H1 (cell line): ENCODE measurements at regions not wholly inside any gene's neighbourhood (a gene's known extent, or its start where the extent isn't known, plus 50 kb on each side); places are given as distances from the start of the nearest gene placed in this dataset.
"Not testable (repeated sequence)": the region's sequence is repeated elsewhere in the genome, so short reads cannot be mapped to it uniquely, and the experiment has no call there.

Experiments used
- CTCF ChIA-PET: fragments of 300-600 bp; sonication (Branson Sonifier 250); formaldehyde crosslinking; loops from one replicate; lab custom pipeline; 2021; ENCODE audit not compliant: partially characterized antibody; lab: Charles Lee
- POLR2A ChIA-PET: fragments of 300-600 bp; sonication (Branson Sonifier 250); formaldehyde crosslinking; loops from one replicate; lab custom pipeline; 2021; ENCODE audit warnings: inconsistent platforms; ENCODE audit not compliant: partially characterized antibody; lab: Charles Lee
- DNase-seq, 2 experiments: peaks; one replicate each; pipeline versions ENCODE4 v3.0.0 to v3.0.0-alpha.2; 2010 to 2022; ENCODE audit warnings: low spot score in 2 of 2, low read depth in 1 of 2, mixed read lengths in 1 of 2
- FAIRE-seq: peaks from 2 replicates; lab custom pipeline; 2011; peaks lifted over from hg19 to GRCh38; lab: Jason Lieb, UNC
- H2AFZ ChIP-seq: 2 replicates; pipeline ENCODE4 v1.8.1; 2012; ENCODE audit warnings: low read length, inconsistent platforms
- H2AK5ac ChIP-seq: 2 replicates; pipeline ENCODE4 v1.6.1; 2013; ENCODE audit warnings: low read depth, low read length
- H2BK120ac ChIP-seq: replicated peaks from 2 replicates; pipeline ENCODE3; 2013; ENCODE audit warnings: low read depth, low read length, inconsistent platforms
- H2BK12ac ChIP-seq: 2 replicates; pipeline ENCODE4 v1.6.1; 2013; ENCODE audit warnings: low read depth, low read length
- H2BK15ac ChIP-seq: 2 replicates; pipeline ENCODE4 v1.6.1; 2013; ENCODE audit warnings: low read length
- H2BK20ac ChIP-seq: 2 replicates; pipeline ENCODE4 v1.6.1; 2013; ENCODE audit warnings: low read length
- H2BK5ac ChIP-seq: 2 replicates; pipeline ENCODE4 v1.6.1; 2013; ENCODE audit warnings: low read depth, low read length
- H3K14ac ChIP-seq: 2 replicates; pipeline ENCODE4 v1.6.1; 2013; ENCODE audit warnings: inconsistent platforms; ENCODE audit not compliant: insufficient read length
- H3K18ac ChIP-seq: 2 replicates; pipeline ENCODE4 v1.6.1; 2013; ENCODE audit warnings: low read length; ENCODE audit errors: extremely low read depth
- H3K23ac ChIP-seq: 2 replicates; pipeline ENCODE4 v1.6.1; 2013; ENCODE audit warnings: inconsistent platforms; ENCODE audit not compliant: insufficient read length
- H3K23me2 ChIP-seq: 2 replicates; pipeline ENCODE4 v1.6.1; 2013; ENCODE audit warnings: low read depth, low read length
- H3K27ac ChIP-seq: 2 replicates; pipeline ENCODE4 v1.6.1; 2011; ENCODE audit warnings: low read depth, low read length, inconsistent platforms
- H3K27me3 ChIP-seq, 4 experiments: replicated peaks in 1 of 4; 1 replicate in 1 of 4; 2 replicates in 3 of 4; pipeline versions ENCODE4 v1.6.1 to v1.8.1; 2011 to 2013; ENCODE audit warnings: low read length in 3 of 4, mild to moderate bottlenecking in 3 of 4, inconsistent platforms in 2 of 4, mixed read lengths in 2 of 4, moderate library complexity in 1 of 4; ENCODE audit not compliant: control insufficient read depth in 3 of 4, insufficient read depth in 3 of 4; ENCODE audit errors: extremely low read depth in 1 of 4
- H3K36me3 ChIP-seq, 4 experiments: 2 replicates each; pipeline versions ENCODE4 v1.6.1 to v1.8.1; 2011 to 2013; ENCODE audit warnings: mild to moderate bottlenecking in 4 of 4, low read length in 3 of 4, moderate library complexity in 2 of 4, control low read depth in 1 of 4, inconsistent platforms in 1 of 4; ENCODE audit not compliant: insufficient read depth in 4 of 4, control insufficient read depth in 2 of 4
- H3K4ac ChIP-seq: replicated peaks from 2 replicates; pipeline ENCODE3; 2013; ENCODE audit warnings: low read length, low read depth, mixed read lengths, inconsistent platforms; ENCODE audit not compliant: insufficient read length
- H3K4me1 ChIP-seq, 4 experiments: replicated peaks in 1 of 4; 1 replicate in 1 of 4; 2 replicates in 3 of 4; pipeline versions ENCODE4 v1.6.1 to v1.8.1; 2011 to 2013; ENCODE audit warnings: low read length in 3 of 4, inconsistent platforms in 2 of 4, mixed read lengths in 1 of 4; ENCODE audit not compliant: insufficient read depth in 4 of 4, control insufficient read depth in 3 of 4
- H3K4me2 ChIP-seq, 2 experiments: 2 replicates each; pipeline versions ENCODE4 v1.6.1 to v1.8.1; 2011 to 2013; ENCODE audit warnings: low read depth in 2 of 2, low read length in 2 of 2, control low read depth in 1 of 2, inconsistent platforms in 1 of 2, mild to moderate bottlenecking in 1 of 2; ENCODE audit not compliant: insufficient read depth in 1 of 2
- H3K4me3 ChIP-seq, 4 experiments: fragments of 200-600, 300-600 bp in 1 of 4; sonication (generic), shearing (Covaris generic), sonication (Bioruptor Twin) in 1 of 4; 2 replicates each; pipeline versions ENCODE4 v1.5.1 to v1.8.1; 2011 to 2016; ENCODE audit warnings: low read length in 4 of 4, low read depth in 3 of 4, control low read depth in 2 of 4, inconsistent platforms in 2 of 4, mild to moderate bottlenecking in 2 of 4, mixed read lengths in 1 of 4, moderate library complexity in 1 of 4; ENCODE audit not compliant: insufficient read depth in 2 of 4; ENCODE audit errors: extremely low read depth in 1 of 4
- H3K56ac ChIP-seq: replicated peaks from 2 replicates; pipeline ENCODE3; 2013; ENCODE audit warnings: low read depth, mild to moderate bottlenecking, mixed read lengths, low read length, inconsistent platforms; ENCODE audit not compliant: insufficient read length
- H3K79me1 ChIP-seq: 2 replicates; pipeline ENCODE4 v1.6.1; 2013; ENCODE audit warnings: low read depth, low read length, control low read depth
- H3K79me2 ChIP-seq, 2 experiments: 2 replicates each; pipeline versions ENCODE4 v1.6.1 to v1.8.1; 2012 to 2013; ENCODE audit warnings: low read length in 2 of 2, mild to moderate bottlenecking in 2 of 2, inconsistent platforms in 1 of 2; ENCODE audit not compliant: insufficient read depth in 2 of 2, control insufficient read depth in 1 of 2
- H3K9ac ChIP-seq, 4 experiments: replicated peaks in 1 of 4; 1 replicate in 1 of 4; 2 replicates in 3 of 4; pipeline versions ENCODE4 v1.6.1 to v1.8.1; 2011 to 2013; ENCODE audit warnings: low read depth in 3 of 4, low read length in 3 of 4, control low read depth in 2 of 4, mild to moderate bottlenecking in 2 of 4, moderate library complexity in 2 of 4, inconsistent platforms in 1 of 4; ENCODE audit errors: extremely low read depth in 1 of 4
- H3K9me3 ChIP-seq, 2 experiments: 2 replicates each; pipeline versions ENCODE4 v1.6.1 to v1.8.1; 2012 to 2013; ENCODE audit warnings: mild to moderate bottlenecking in 2 of 2, moderate library complexity in 2 of 2, control low read depth in 1 of 2, inconsistent platforms in 1 of 2, low read depth in 1 of 2, low read length in 1 of 2, mixed read lengths in 1 of 2; ENCODE audit not compliant: insufficient read depth in 2 of 2
- H4K20me1 ChIP-seq, 2 experiments: replicated peaks in 1 of 2; 2 replicates each; pipeline versions ENCODE3 to v1.8.1; 2011 to 2013; ENCODE audit warnings: inconsistent platforms in 2 of 2, low read length in 2 of 2, mild to moderate bottlenecking in 1 of 2; ENCODE audit not compliant: insufficient read depth in 2 of 2, control insufficient read depth in 1 of 2
- H4K5ac ChIP-seq: 2 replicates; pipeline ENCODE4 v1.6.1; 2013; ENCODE audit warnings: low read length, low read depth, mixed read lengths, inconsistent platforms; ENCODE audit not compliant: insufficient read length
- H4K8ac ChIP-seq: 2 replicates; pipeline ENCODE4 v1.8.0; 2013; ENCODE audit warnings: mild to moderate bottlenecking, moderate library complexity, low read length, inconsistent platforms; ENCODE audit not compliant: insufficient read depth; ENCODE audit errors: extremely low read depth
- H4K91ac ChIP-seq: replicated peaks from 2 replicates; pipeline ENCODE3; 2013; ENCODE audit warnings: low read length, mixed read lengths, inconsistent platforms; ENCODE audit not compliant: insufficient read length
- WGBS, 2 experiments: shearing (Covaris generic) in 1 of 2; methylation state at CpG; one replicate each; pipeline versions ENCODE4 v1.1.6 to v1.1.7; 2013 to 2015; ENCODE audit warnings: low lambda C conversion rate in 2 of 2, mixed read lengths in 2 of 2, inconsistent platforms in 1 of 2, low coverage in 1 of 2, missing lambda C conversion rate in 1 of 2; ENCODE audit not compliant: insufficient replicate concordance in 2 of 2, insufficient coverage in 1 of 2, insufficient read length in 1 of 2; ENCODE audit errors: extremely low coverage in 1 of 2, missing lambda C conversion rate in 1 of 2; 5-methylcytosine and 5-hydroxymethylcytosine counted together

GRCh38 chr11:49750960-49751359 lies 201.2 kb upstream of the OR4C13 start:
- POLR2A ChIA-PET = not testable (repeated sequence)
- peaks cover 20 to 23% of the 10 kb centered on the region in 2 experiments for H3K9me3 ChIP-seq

GRCh38 chr11:49780791-49781190 lies 171.4 kb upstream of the OR4C13 start:
- H4K91ac ChIP-seq, H3K23ac ChIP-seq, H3K18ac ChIP-seq, H2BK20ac ChIP-seq, H3K56ac ChIP-seq, FAIRE-seq, H2BK5ac ChIP-seq, H3K27me3 ChIP-seq, POLR2A ChIA-PET, H3K4me3 ChIP-seq, CTCF ChIA-PET, H4K20me1 ChIP-seq, H3K4me1 ChIP-seq, H2AFZ ChIP-seq, H3K79me2 ChIP-seq, H3K4ac ChIP-seq, H3K23me2 ChIP-seq, H4K8ac ChIP-seq, H2BK15ac ChIP-seq, H3K9ac ChIP-seq, H2AK5ac ChIP-seq, H3K27ac ChIP-seq, H2BK120ac ChIP-seq, H3K4me2 ChIP-seq, H2BK12ac ChIP-seq, H3K14ac ChIP-seq, H3K36me3 ChIP-seq, H4K5ac ChIP-seq, H3K79me1 ChIP-seq: not testable (repeated sequence)
- DNase-seq = peak in 1 of 2 experiments; percentile 42
- H3K9me3 ChIP-seq = peaks cover 9 to 16% of the 10 kb centered on the region in 2 experiments
- 93% methylated on average over 15 of the region's 20 CpGs; no CpG with 5 or more reads in 1 of the 2 experiments for WGBS, 2 experiments

More at GRCh38 chr11:49750960-49751359, 201.2 kb upstream of the OR4C13 start:
- H3K56ac ChIP-seq, H4K5ac ChIP-seq, H3K36me3 ChIP-seq, H3K23ac ChIP-seq, H3K27ac ChIP-seq, H3K79me2 ChIP-seq, H2BK12ac ChIP-seq, H3K4me3 ChIP-seq, FAIRE-seq, CTCF ChIA-PET, H3K4ac ChIP-seq, H2AFZ ChIP-seq, H3K27me3 ChIP-seq, H2AK5ac ChIP-seq, H2BK120ac ChIP-seq, H3K9ac ChIP-seq, H3K4me2 ChIP-seq, H3K79me1 ChIP-seq, H2BK20ac ChIP-seq, DNase-seq, H4K91ac ChIP-seq, H3K23me2 ChIP-seq, H4K20me1 ChIP-seq, H3K14ac ChIP-seq, H2BK15ac ChIP-seq, H4K8ac ChIP-seq, H2BK5ac ChIP-seq, H3K18ac ChIP-seq, H3K4me1 ChIP-seq: not testable (repeated sequence)
